Muscle of back (tissue), 3 donors: ENCODE measurements at regions not wholly inside any gene's neighbourhood (a gene's known extent, or its start where the extent isn't known, plus 50 kb on each side); places are given as distances from the start of the nearest gene placed in this dataset.

Experiments
- DNase-seq, 3 donors: peaks; one replicate each; pipeline versions ENCODE4 v3.0.0 to v3.0.0-alpha.2; 2013

DNA sequence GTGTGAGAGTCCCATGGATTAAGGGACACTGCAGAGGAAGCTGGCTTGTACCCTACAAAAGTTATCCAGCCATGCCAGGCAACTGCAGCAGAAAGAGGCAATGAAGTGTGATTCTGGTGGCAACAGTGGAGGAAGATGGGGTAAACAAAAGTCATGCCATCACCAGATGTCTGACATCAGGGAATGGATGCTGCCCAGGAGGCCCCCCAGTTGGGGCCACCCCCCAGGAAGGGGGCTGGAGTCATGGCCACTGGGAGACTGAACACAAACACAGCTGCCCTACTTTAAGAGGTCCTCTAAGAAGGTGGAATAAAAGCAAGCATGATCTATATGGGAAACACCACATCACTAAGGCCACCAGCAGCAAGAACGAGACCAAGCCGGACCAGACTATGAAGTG is 235.3 kb downstream of the KLF12 start:
- no peak for DNase-seq

GRCh38 chr13:73898276-73898675 is 235.9 kb downstream of the KLF12 start:
- no peak for DNase-seq

GRCh38 chr13:73894995-73895571 is 239.1 kb downstream of the KLF12 start:
- DNase-seq, result no peak

DNA sequence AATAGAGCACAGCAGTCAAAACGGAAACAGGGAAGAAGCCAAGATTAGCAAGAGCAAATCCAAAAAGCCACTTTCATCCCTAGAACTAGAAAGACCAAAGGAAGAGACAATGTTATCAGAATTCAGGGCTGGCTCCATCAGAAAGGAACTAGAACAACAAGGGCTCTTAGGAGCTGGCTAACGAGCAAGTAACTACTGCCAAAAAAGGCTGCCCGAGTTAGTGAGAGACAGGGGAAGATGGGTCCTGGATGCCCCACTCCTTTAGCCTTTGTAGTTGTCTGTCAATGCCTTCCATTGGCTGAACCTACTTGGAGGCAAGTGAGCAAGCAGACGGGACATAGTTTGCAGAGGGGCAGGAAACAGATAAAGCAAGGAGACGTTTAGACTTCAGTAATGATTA is 240.4 kb downstream of the KLF12 start:
- no peak for DNase-seq

- no peak for DNase-seq
Observed at GRCh38 chr13:73891805-73892204, 242.4 kb downstream of the KLF12 start.

DNA sequence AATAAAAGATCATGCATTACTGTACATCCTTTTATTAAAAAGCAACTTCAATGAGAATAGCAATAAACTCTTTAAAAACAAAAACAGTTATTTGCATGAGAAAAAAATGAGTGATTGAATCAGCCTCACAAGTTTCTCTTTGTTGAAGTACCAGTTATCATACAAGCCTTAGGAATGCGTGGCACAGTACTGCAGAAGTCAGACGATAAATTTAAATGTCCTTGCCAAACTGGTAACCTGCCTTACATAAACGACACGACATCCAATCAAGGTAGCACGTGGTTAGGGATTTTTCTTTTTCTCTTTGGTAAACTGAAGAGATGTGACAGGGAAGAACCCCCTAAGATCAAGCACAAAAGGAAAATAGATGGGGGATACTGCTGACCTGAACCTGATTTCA is 251.0 kb downstream of the KLF12 start:
- no peak for DNase-seq

- DNase-seq, result no peak
Observed at GRCh38 chr13:73880365-73880764, 253.8 kb downstream of the KLF12 start.

DNA sequence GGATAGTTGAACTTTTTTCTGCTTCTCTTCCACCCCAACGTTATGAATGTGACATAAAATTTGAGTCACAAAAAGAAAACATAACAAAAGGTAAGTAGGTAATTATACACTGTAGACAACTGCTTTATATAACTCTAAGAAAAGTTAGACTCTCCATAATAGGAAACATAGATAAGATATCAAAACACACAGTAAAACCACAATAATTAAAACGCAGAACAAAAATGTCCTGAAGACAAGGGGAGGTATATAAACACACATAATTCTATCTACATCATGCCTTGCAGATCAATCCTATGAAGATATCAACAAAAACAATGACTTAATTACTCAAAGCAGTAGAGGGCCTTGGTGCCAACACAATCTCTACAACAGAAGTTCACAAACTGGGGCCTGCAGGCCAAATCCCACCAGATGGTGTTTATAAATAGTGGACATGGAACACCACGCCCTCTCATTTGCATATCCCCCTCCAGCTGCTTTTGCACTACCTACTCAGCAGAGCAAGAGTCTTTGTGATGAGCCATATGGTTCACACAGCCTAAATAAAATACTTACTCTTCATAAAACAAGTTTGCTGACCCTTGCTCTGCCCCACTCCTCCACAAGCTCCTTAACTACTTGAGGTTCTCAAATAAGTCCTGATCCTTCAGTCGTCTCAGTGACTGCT is 254.7 kb downstream of the KLF12 start:
- DNase-seq, result peak in 2 of 3 donors; percentile 23 to 27

GRCh38 chr13:73877399-73877798 is 256.8 kb downstream of the KLF12 start:
- no peak for DNase-seq

- no peak for DNase-seq
Observed at GRCh38 chr13:73876323-73876722, 257.9 kb downstream of the KLF12 start.

DNA sequence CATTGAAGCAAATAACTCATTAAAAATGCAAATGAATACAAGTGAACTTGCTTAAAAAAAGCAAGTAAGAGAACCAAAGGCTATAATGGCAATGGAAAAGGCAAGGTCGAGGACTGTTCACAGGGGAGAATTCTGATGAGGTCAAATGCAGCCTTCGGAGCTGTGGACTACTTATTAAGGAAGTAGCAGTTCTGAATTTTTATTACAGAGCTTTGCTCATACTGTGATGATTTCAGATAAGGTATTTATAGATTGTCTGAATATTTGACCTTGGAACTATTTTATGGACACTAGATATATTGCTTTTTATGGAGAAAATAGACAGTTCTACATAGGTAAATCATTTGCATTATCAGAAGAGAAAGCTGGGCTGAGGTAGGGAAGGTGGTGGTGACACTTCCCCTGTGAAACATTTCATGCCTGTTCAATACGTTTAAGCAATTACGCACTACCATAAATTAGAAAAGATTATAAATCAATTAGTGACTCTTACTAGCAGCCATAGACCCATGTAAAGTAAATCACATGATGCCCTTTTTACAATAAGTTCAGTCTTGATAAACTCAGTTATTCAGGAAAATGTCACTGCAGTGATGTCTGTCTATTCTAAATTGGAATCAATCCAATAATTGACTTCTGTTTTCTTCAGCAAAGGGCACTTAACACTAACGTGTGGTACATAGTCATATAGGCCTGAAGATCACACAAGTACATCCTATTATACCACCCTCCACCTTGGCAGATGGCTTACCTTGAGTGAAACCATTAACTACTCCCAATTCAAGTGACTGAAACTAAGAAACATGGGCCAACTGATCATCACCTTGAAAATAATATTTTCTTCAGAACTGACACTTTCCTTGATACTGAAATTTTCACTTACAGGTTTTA is 260.0 kb downstream of the KLF12 start:
- no peak for DNase-seq

DNA sequence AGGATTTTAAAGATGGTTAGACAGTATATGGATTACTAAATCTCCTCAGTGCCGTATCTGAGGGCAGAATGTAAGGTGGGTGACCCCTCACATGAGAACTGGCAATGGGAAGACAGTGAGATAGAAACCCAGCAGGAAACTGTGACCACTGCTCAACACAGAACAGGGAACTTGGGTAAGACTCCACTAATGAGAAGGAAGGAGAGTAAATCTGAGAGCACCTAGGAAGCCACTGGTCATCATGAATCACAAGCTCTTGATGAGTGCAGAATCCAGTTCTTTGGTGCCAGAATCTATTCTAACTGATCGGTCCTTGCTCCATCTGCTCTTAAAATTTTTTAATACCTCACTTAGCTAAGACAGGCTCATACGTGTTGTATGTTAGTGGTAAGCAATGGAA is 261.8 kb downstream of the KLF12 start:
- no peak for DNase-seq

DNA sequence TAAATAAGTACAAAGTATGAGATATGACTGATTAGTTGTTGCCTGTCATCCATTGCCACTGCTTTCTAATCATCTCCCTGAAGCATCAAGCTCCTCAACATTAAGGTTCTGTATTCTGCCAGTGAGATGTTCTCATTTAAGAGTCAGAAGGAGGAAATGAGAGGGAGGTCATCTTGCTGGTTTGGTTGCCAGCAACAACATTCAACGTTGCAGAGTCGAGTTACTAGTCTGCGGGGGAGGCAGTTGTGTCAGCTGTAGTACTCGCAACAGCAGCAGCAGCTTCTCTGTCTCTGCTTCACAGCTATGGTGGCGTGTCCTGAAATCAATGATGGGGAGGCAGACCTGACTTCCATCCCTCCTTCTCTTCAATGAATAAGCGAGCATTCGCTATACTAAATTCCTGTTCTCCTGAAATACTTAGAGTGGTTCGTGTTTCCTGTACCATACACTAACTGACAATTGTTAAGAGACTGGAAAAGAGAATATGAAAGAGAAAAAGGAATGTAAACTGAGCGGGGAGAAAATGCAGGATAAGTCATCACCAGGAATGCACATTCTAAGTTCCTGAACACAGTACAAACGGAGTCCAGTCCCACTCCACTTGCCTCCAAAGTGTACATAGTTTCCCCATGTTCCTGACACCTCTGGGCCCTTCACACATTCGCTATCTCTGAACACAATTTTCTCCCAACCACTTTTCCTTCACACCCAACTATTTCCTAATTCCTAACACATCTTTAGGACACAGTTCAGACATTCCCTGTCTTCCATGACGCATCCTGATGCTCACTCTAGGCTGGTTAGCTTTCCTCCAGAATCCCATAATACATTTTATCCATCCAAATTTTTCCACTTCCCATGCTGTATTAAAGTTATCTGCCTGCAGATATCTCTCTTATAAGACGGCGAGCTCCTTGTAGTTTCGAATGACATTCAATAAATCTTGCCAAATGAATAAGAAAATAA is 263.0 kb downstream of the KLF12 start:
- peak in 2 of 3 donors; percentile 33 to 37 for DNase-seq

GRCh38 chr13:73870036-73870741 is 264.0 kb downstream of the KLF12 start:
- DNase-seq, result no peak

GRCh38 chr13:73865027-73865426 is 269.2 kb downstream of the KLF12 start:
- DNase-seq, result peak in 1 of 3 donors; percentile 26

DNA sequence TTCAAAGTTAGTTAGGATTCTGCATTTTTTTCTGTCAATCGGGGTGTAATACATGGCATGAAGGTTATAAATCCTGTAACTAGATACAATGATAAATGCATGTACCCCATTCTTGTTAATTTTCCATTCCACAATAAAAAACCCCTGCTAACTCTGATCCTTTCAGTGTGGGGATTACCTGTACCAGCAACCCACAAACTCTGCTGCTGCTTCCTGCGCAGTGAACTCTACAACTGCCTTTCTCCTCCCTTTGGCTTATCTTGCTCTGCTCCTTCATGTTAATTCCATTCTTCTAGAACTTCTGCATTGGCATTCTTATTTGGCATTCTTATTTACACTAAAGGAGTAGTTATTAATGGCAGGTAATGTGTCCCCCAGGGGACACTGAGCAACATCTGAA is 273.1 kb downstream of the KLF12 start:
- no peak for DNase-seq

DNA sequence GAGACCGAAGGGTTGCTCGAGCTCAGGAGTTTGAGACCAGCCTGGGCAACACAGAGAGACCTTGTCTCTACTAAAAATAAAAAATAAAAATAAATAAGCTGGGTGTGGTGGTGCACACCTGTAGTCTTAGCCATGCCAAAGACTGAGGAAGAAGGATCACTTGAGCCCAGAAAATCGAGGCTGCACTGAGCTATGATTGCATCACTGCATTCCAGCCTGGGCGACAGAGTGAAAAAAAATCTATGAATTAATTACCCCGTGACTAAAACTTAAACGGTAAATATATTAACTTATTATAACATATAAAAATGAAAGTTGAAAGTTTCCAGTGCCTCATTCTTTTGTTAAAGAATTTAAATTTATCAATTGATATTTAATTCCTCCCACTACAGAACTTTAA is 273.7 kb downstream of the KLF12 start:
- no peak for DNase-seq

GRCh38 chr13:73859841-73860240 is 274.4 kb downstream of the KLF12 start:
- DNase-seq, result no peak

DNA sequence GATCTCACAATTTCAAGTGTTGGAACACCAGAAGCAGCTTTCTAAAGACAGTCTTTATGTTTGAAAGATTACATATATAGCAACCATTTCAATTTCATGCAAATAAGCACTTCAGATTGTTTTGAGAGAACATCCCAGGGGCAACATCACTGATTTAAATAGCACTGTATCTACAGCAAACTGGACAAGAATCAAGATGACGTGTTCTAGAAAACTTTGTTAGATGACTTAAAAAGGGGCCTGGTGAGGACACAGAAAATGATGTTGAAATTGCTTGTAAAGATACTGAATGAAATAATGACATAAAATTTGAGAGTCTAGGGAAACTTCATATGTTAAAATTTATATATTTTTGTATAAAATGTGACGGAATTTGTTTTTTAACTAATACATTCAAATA is 277.1 kb downstream of the KLF12 start:
- DNase-seq, result peak; percentile 61 to 91 (median 84)

GRCh38 chr13:73851104-73851503 is 283.1 kb downstream of the KLF12 start:
- DNase-seq, result no peak
